GM18867 (cell line): ENCODE measurements at regions not wholly inside any gene's neighbourhood (a gene's known extent, or its start where the extent isn't known, plus 50 kb on each side); places are given as distances from the start of the nearest gene placed in this dataset.
"Not testable (repeated sequence)": the region's sequence is repeated elsewhere in the genome, so short reads cannot be mapped to it uniquely, and the experiment has no call there.

Experiments
- ATAC-seq: cut with Tn5 transposase; IDR thresholded peaks from one replicate; pipeline ENCODE4 v1.9.1; 2021; ENCODE audit warnings: mild to moderate bottlenecking, moderate library complexity; ENCODE audit not compliant: unreplicated experiment

- ATAC-seq = not testable (repeated sequence)
These were observed 872.5 kb downstream of the TMEM121 start for GRCh38 chr14:106398931-106399331.

- ATAC-seq = not testable (repeated sequence)
These were observed 874.9 kb downstream of the TMEM121 start for GRCh38 chr14:106401316-106401715.

- not testable (repeated sequence) for ATAC-seq
These were observed 883.8 kb downstream of the TMEM121 start for GRCh38 chr14:106410229-106410628.

GRCh38 chr14:106414464-106414863, 888.1 kb downstream of the TMEM121 start:
- ATAC-seq = no peak

GRCh38 chr14:106417224-106418049, 891.1 kb downstream of the TMEM121 start:
- ATAC-seq = peak; percentile 87

- no peak for ATAC-seq
These were observed 893.1 kb downstream of the TMEM121 start for GRCh38 chr14:106419376-106419965.

GRCh38 chr14:106421431-106422033, 895.1 kb downstream of the TMEM121 start:
- ATAC-seq = not testable (repeated sequence)

GRCh38 chr14:106422066-106422465, 895.7 kb downstream of the TMEM121 start:
- no peak for ATAC-seq

- ATAC-seq = not testable (repeated sequence)
These were observed 898.8 kb downstream of the TMEM121 start for GRCh38 chr14:106425150-106425549.

- ATAC-seq = no peak
These were observed 910.0 kb downstream of the TMEM121 start for GRCh38 chr14:106436310-106436905.

GRCh38 chr14:106442857-106443256, 916.5 kb downstream of the TMEM121 start:
- ATAC-seq = no peak

GRCh38 chr14:106455026-106455425, 928.6 kb downstream of the TMEM121 start:
- ATAC-seq = no peak

- ATAC-seq = no peak
These were observed 933.8 kb downstream of the TMEM121 start for GRCh38 chr14:106459971-106460730.

GRCh38 chr14:106460916-106461315, 934.5 kb downstream of the TMEM121 start:
- no peak for ATAC-seq

- not testable (repeated sequence) for ATAC-seq
These were observed 940.1 kb downstream of the TMEM121 start for GRCh38 chr14:106466483-106466882.

GRCh38 chr14:106468869-106469268, 942.5 kb downstream of the TMEM121 start:
- ATAC-seq = not testable (repeated sequence)

GRCh38 chr14:106470028-106470427, 943.6 kb downstream of the TMEM121 start:
- not testable (repeated sequence) for ATAC-seq

- ATAC-seq = not testable (repeated sequence)
These were observed 948.1 kb downstream of the TMEM121 start for GRCh38 chr14:106474261-106475028.

GRCh38 chr14:106475214-106475613, 948.8 kb downstream of the TMEM121 start:
- ATAC-seq = not testable (repeated sequence)

GRCh38 chr14:106477600-106477999, 951.2 kb downstream of the TMEM121 start:
- ATAC-seq = not testable (repeated sequence)
